K562 (cell line): ENCODE measurements at regions not wholly inside any gene's neighbourhood (a gene's known extent, or its start where the extent isn't known, plus 50 kb on each side); places are given as distances from the start of the nearest gene placed in this dataset.

Source experiments
- ATAC-seq: fragments of 200-7000 bp; cut with Tn5 transposase; 3 replicates; pipeline ENCODE4 v1.9.1; 2020; ENCODE audit warnings: moderate library complexity
- BruUV-seq: library from RNA; stranded (reverse); fragments of 400-500 nt; replicated peaks from 2 replicates; lab custom pipeline; 2021; lab: Mats Ljungman, UMichigan
- CTCF ChIA-PET: fragments of 300-600 bp; formaldehyde crosslinking; extraction: SDS; loops from one replicate; lab custom pipeline; 2021; ENCODE audit warnings: low intra/inter-chr PET ratio; lab: Yijun Ruan, JAX
- POLR2A ChIA-PET: fragments of 300-600, 350-650 bp; sonication (Branson Sonifier 250); formaldehyde crosslinking; extraction: SDS; loops from one replicate; lab custom pipeline; 2021; ENCODE audit warnings: antibody characterized with exemption, inconsistent platforms; lab: Yijun Ruan, JAX
- DNase-seq, 4 experiments: peaks; one replicate each; pipeline versions ENCODE4 v3.0.0 to v3.0.0-alpha.2; 2011 to 2018; ENCODE audit warnings: low spot score in 3 of 4, mixed read lengths in 3 of 4; ENCODE audit errors: extremely low read depth in 1 of 4
- FAIRE-seq: peaks from 2 replicates; lab custom pipeline; 2011; peaks lifted over from hg19 to GRCh38; lab: Jason Lieb, UNC
- H2AFZ ChIP-seq: 2 replicates; pipeline ENCODE4 v1.6.0; 2011; ENCODE audit warnings: low read depth, low read length, control low read depth, inconsistent platforms
- H3K27ac ChIP-seq: fragments of 200-600 bp; 3 replicates; pipeline ENCODE4 v1.8.0; 2011; ENCODE audit warnings: low read depth, mild to moderate bottlenecking, control low read depth, inconsistent platforms, low read length, moderate library complexity, mixed read lengths; ENCODE audit errors: extremely low read depth
- H3K27me3 ChIP-seq, 2 experiments: fragments of 300-600 bp in 1 of 2; 2 replicates in 1 of 2; 3 replicates in 1 of 2; pipeline versions ENCODE4 v1.6.0 to v1.8.0; 2011; ENCODE audit warnings: inconsistent platforms in 2 of 2, low read length in 2 of 2, mild to moderate bottlenecking in 1 of 2, mixed read lengths in 1 of 2, moderate library complexity in 1 of 2; ENCODE audit not compliant: control insufficient read depth in 2 of 2, insufficient read depth in 2 of 2
- H3K36me3 ChIP-seq: fragments of 300-600 bp; 3 replicates; pipeline ENCODE4 v1.8.0; 2011; ENCODE audit warnings: mild to moderate bottlenecking, low read length, inconsistent platforms; ENCODE audit not compliant: control insufficient read depth, insufficient read depth
- H3K4me1 ChIP-seq, 2 experiments: fragments of 200-600 bp in 1 of 2; replicated peaks in 1 of 2; 2 replicates in 1 of 2; 3 replicates in 1 of 2; pipeline versions ENCODE4 v1.5.1 to v1.8.0; 2011; ENCODE audit warnings: inconsistent platforms in 2 of 2, low read length in 2 of 2, mild to moderate bottlenecking in 1 of 2, mixed read lengths in 1 of 2, moderate library complexity in 1 of 2; ENCODE audit not compliant: control insufficient read depth in 2 of 2, insufficient read depth in 2 of 2
- H3K4me2 ChIP-seq: 2 replicates; pipeline ENCODE4 v1.6.1; 2011; ENCODE audit warnings: low read length, control low read depth, inconsistent platforms, mixed read lengths; ENCODE audit not compliant: insufficient read depth
- H3K4me3 ChIP-seq: fragments of 200-600 bp; sonication (generic), shearing (Covaris generic); 2 replicates; pipeline ENCODE4 v1.5.1; 2016; ENCODE audit warnings: control low read depth, inconsistent platforms
- H3K79me2 ChIP-seq: fragments of 200-600 bp; 3 replicates; pipeline ENCODE4 v1.8.0; 2011; ENCODE audit warnings: low read length, inconsistent platforms; ENCODE audit not compliant: control insufficient read depth, insufficient read depth
- H3K9ac ChIP-seq, 2 experiments: 2 replicates each; pipeline versions ENCODE4 v1.6.0 to v1.6.1; 2011; ENCODE audit warnings: low read depth in 2 of 2, low read length in 2 of 2, control low read depth in 1 of 2, inconsistent platforms in 1 of 2, mild to moderate bottlenecking in 1 of 2, mixed read lengths in 1 of 2; ENCODE audit not compliant: insufficient read depth in 1 of 2
- H3K9me1 ChIP-seq: one replicate; pipeline ENCODE4 v1.6.0; 2011; ENCODE audit warnings: inconsistent platforms, mild to moderate bottlenecking, low read length, moderate library complexity; ENCODE audit not compliant: control insufficient read depth, insufficient read depth
- H3K9me3 ChIP-seq: replicated peaks from 2 replicates; pipeline ENCODE4 v1.5.1; 2011; ENCODE audit warnings: low read depth, low read length, inconsistent platforms; ENCODE audit not compliant: control insufficient read depth, insufficient read depth
- H4K20me1 ChIP-seq: replicated peaks from 2 replicates; pipeline ENCODE4 v1.6.1; 2011; ENCODE audit warnings: low read length, inconsistent platforms, mixed read lengths; ENCODE audit not compliant: control insufficient read depth, insufficient read depth
- ADNP ChIP-seq: fragments of 200-800 bp; sonication (Bioruptor generic); IDR thresholded peaks from 2 replicates; pipeline ENCODE4 v1.6.1; 2016; ENCODE audit warnings: missing genetic modification characterization, missing compliant biosample characterization
- CCAR2 ChIP-seq: fragments of 200-400 bp; formaldehyde crosslinking; IDR thresholded peaks from 2 replicates; pipeline ENCODE4 v1.6.1; 2017; ENCODE audit warnings: mild to moderate bottlenecking, low read depth, low read length
- ETV6 ChIP-seq, 3 experiments: fragments of 150-350 bp in 1 of 3; sonication (generic) in 1 of 3; formaldehyde crosslinking in 1 of 3; IDR thresholded peaks; 2 replicates each; pipeline versions ENCODE4 v1.6.1 to v1.8.0; 2014 to 2022; ENCODE audit warnings: borderline replicate concordance in 2 of 3, low read depth in 2 of 3, antibody characterized with exemption in 1 of 3, low read length in 1 of 3, mild to moderate bottlenecking in 1 of 3, missing genetic modification reagents in 1 of 3
- FOXK2 ChIP-seq, 2 experiments: fragments of 450-650 bp; IDR thresholded peaks in 1 of 2; conservative IDR thresholded peaks in 1 of 2; 2 replicates each; pipeline ENCODE4 v1.6.1; 2016; ENCODE audit warnings: low read depth in 2 of 2, mild to moderate bottlenecking in 1 of 2
- ZFP1 ChIP-seq: fragments of 450-650 bp; formaldehyde crosslinking; IDR thresholded peaks from 2 replicates; pipeline ENCODE4 v1.4.0; 2020; ENCODE audit warnings: mild to moderate bottlenecking, mixed read lengths
- ZNF3 ChIP-seq: fragments of 250-450 bp; sonication (Bioruptor Pico); IDR thresholded peaks from 2 replicates; pipeline ENCODE4 v1.5.0; 2021; ENCODE audit warnings: mild to moderate bottlenecking, moderate library complexity
- WGBS: fragments of 100-300 bp; shearing (Covaris generic); methylation state at CpG from one replicate; pipeline ENCODE4 v1.1.6; 2016; ENCODE audit warnings: low coverage, mixed read lengths; ENCODE audit not compliant: insufficient coverage; ENCODE audit errors: missing lambda C conversion rate; 5-methylcytosine and 5-hydroxymethylcytosine counted together
- in situ Hi-C: fragments of 300-500 bp; cut with MboI; formaldehyde crosslinking; loops from 4 replicates; pipeline ENCODE4 v1.15.0; 2018; ENCODE audit warnings: inconsistent platforms, mixed read lengths
- intact Hi-C: fragments of 100-400 bp; cut with micrococcal nuclease; formaldehyde crosslinking; loops from 2 replicates; pipeline ENCODE4 v1.14.2; 2022
- TF ChIP-seq, protein P1 (sequence below): sonication (generic); formaldehyde crosslinking; IDR thresholded peaks from 2 replicates; pipeline ENCODE4 v1.5.0; 2020; ENCODE audit warnings: missing genetic modification reagents
- TF ChIP-seq, protein P2 (sequence below), 2 experiments: IDR thresholded peaks; 2 replicates each; pipeline ENCODE4 v1.6.1; 2011; ENCODE audit warnings: borderline replicate concordance in 1 of 2, control low read depth in 1 of 2, low read depth in 1 of 2, low read length in 1 of 2, mild to moderate bottlenecking in 1 of 2, mixed read lengths in 1 of 2, moderate library complexity in 1 of 2; ENCODE audit not compliant: insufficient read depth in 1 of 2, insufficient read length in 1 of 2, poor library complexity in 1 of 2, severe bottlenecking in 1 of 2; ENCODE audit errors: extremely low read depth in 1 of 2

DNA sequence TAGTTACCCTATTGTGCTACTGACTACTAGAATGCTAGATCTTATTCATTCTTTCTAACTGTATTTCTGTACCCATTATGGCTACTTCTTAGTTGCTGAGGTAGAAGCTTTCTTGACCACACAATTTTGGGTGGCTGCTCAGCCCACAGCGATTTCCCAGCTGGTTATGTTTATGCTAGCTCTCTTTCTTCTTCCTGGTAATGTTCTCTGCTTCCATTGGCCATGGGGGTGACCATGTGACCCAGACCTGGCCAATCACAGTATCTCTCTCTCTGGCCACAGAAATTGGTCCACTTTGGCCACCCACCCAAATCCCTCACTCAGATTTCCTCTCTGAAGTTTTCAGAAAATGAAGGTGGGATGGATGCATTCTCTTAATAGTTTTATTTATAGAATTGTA, 427.9 kb upstream of the CLINT1 start:
- no peak for FAIRE-seq
- CTCF ChIA-PET, result no interaction called here
- TF ChIP-seq, protein P1, sequence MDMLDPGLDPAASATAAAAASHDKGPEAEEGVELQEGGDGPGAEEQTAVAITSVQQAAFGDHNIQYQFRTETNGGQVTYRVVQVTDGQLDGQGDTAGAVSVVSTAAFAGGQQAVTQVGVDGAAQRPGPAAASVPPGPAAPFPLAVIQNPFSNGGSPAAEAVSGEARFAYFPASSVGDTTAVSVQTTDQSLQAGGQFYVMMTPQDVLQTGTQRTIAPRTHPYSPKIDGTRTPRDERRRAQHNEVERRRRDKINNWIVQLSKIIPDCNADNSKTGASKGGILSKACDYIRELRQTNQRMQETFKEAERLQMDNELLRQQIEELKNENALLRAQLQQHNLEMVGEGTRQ (CRISPR knock-in tag), result peak; percentile 34; the same call in 1 of the 2 replicates
- TF ChIP-seq CCAR2, result no peak
- no TSS peak for BruUV-seq
- DNase-seq, result peak in 3 of 4 experiments; percentile 37 to 56 (median 52)
- Histone ChIP-seq H4K20me1 (no peaks in the 10 kb centered on the region), H3K4me3 (no peak overlapping the region), H3K79me2 (no peaks in the 10 kb centered on the region), H3K27ac (no peak overlapping the region), H3K9me3 (no peaks in the 10 kb centered on the region), H3K27me3 (no peaks in the 10 kb centered on the region), H3K9me1 (no peaks in the 10 kb centered on the region), H2AFZ (no peak overlapping the region), H3K4me1 (no peaks in the 10 kb centered on the region), H3K36me3 (no peaks in the 10 kb centered on the region), H3K9ac (no peak overlapping the region), H3K4me2 (no peak overlapping the region)
- POLR2A ChIA-PET, result no interaction called here
- WGBS, result 0% methylated on average over 1 of the region's 1 CpG
- in situ Hi-C loops, result no loop called here
- ATAC-seq, result no peak
- intact Hi-C loops, result no loop called here

DNA sequence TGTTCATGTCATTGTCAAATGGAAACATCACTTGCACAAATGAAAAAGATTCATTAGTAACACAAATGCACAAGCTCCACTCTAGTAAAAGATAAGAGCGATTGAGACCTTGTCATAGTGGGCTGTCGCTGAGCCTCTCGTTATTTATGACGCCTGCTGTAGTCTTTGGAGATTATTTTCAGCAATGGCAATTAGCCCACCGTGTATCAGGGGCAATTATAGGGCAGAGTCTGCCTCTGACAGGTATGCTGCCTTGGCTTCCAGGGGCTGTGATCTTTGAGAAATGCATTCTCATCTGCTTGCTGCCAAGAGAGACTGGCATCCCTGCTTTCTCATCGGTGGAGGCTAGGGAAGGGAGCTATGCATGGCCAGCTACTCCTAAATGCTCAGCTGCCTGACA, 426.8 kb upstream of the CLINT1 start:
- H4K20me1 ChIP-seq, result no peaks in the 10 kb centered on the region
- no peaks in the 10 kb centered on the region for H3K36me3 ChIP-seq
- no peak overlapping the region for H3K27ac ChIP-seq
- no peaks in the 10 kb centered on the region for H3K79me2 ChIP-seq
- in situ Hi-C loops, result no loop called here
- no peaks in the 10 kb centered on the region for H3K27me3 ChIP-seq
- H3K9me1 ChIP-seq, result no peaks in the 10 kb centered on the region
- TF ChIP-seq ETV6 (IDR thresholded peaks at IDR 0.05; ENCODE audit: borderline replicate concordance in 1 of 2, low read depth in 2 of 2, low read length in 1 of 2) (no peak), ETV6 (CRISPR knock-in tag; IDR thresholded peaks at IDR 0.05; ENCODE audit: borderline replicate concordance) (no peak), ZFP1 (no peak), FOXK2 (conservative IDR thresholded peaks at IDR 0.05 in 1 of 2, IDR thresholded peaks at IDR 0.05 in 1 of 2; ENCODE audit: low read depth in 2 of 2) (no peak), ADNP (tag) (no peak), ZNF3 (CRISPR knock-in tag) (no peak)
- TF ChIP-seq, protein P2, sequence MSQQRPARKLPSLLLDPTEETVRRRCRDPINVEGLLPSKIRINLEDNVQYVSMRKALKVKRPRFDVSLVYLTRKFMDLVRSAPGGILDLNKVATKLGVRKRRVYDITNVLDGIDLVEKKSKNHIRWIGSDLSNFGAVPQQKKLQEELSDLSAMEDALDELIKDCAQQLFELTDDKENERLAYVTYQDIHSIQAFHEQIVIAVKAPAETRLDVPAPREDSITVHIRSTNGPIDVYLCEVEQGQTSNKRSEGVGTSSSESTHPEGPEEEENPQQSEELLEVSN (IDR thresholded peaks at IDR 0.05; ENCODE audit: borderline replicate concordance in 1 of 2, extremely low read depth in 1 of 2, insufficient read depth in 1 of 2, insufficient read length in 1 of 2, low read depth in 1 of 2, low read length in 1 of 2, poor library complexity in 1 of 2, severe bottlenecking in 1 of 2), result no peak
- no peaks in the 10 kb centered on the region for H3K4me1 ChIP-seq
- H2AFZ ChIP-seq, result no peak overlapping the region
- FAIRE-seq, result no peak
- no peak overlapping the region for H3K4me3 ChIP-seq
- no peak for DNase-seq
- intact Hi-C loops, result no loop called here
- no peak for ATAC-seq
- under 1% methylated on average over 6 of the region's 6 CpGs for WGBS
- no peaks in the 10 kb centered on the region for H3K9me3 ChIP-seq
- BruUV-seq, result no TSS peak
- ChIA-PET POLR2A (interaction anchor here (0.7 kb wide), 1 partner anchor 469 kb away, joined by 3 read pairs; no protein-coding TSS in a partner anchor), CTCF (no interaction called here)
- no peak overlapping the region for H3K9ac ChIP-seq
- no peak overlapping the region for H3K4me2 ChIP-seq
